A673 (cell line): ENCODE measurements at regions not wholly inside any gene's neighbourhood (a gene's known extent, or its start where the extent isn't known, plus 50 kb on each side); places are given as distances from the start of the nearest gene placed in this dataset.

Experiments used
- BruUV-seq: library from RNA; stranded (reverse); fragments of 400-500 nt; replicated peaks from 2 replicates; lab custom pipeline; 2021; lab: Mats Ljungman, UMichigan
- CTCF ChIA-PET: fragments of 300-600 bp; sonication (Branson Sonifier 250); formaldehyde crosslinking; loops from one replicate; lab custom pipeline; 2022; ENCODE audit warnings: antibody characterized with exemption; lab: Charles Lee
- POLR2A ChIA-PET: fragments of 300-600 bp; sonication (Branson Sonifier 250); formaldehyde crosslinking; loops from one replicate; lab custom pipeline; 2022; ENCODE audit warnings: antibody characterized with exemption; ENCODE audit not compliant: low non-redundant PET; lab: Charles Lee
- DNase-seq: peaks from one replicate; pipeline ENCODE4 v3.0.0-alpha.2; 2015; ENCODE audit warnings: low spot score
- H3K27ac ChIP-seq: fragments of 200-600 bp; sonication (generic); 2 replicates; pipeline ENCODE4 v1.5.1; 2016; ENCODE audit warnings: mixed run types, low read depth, mild to moderate bottlenecking, mixed read lengths, antibody characterized with exemption, low read length; ENCODE audit not compliant: poor library complexity, severe bottlenecking
- H3K27me3 ChIP-seq: fragments of 200-600 bp; sonication (generic); replicated peaks from 2 replicates; pipeline ENCODE4 v1.6.1; 2017; ENCODE audit warnings: mixed run types, low read depth, mild to moderate bottlenecking, mixed read lengths, antibody characterized with exemption, low read length; ENCODE audit not compliant: insufficient read depth, poor library complexity
- H3K36me3 ChIP-seq: fragments of 200-600 bp; sonication (generic); 2 replicates; pipeline ENCODE4 v1.6.1; 2016; ENCODE audit warnings: mixed run types, mild to moderate bottlenecking, mixed read lengths, antibody characterized with exemption, low read length; ENCODE audit not compliant: insufficient read depth, poor library complexity, severe bottlenecking
- H3K4me1 ChIP-seq: fragments of 200-600 bp; sonication (generic); 2 replicates; pipeline ENCODE4 v1.6.1; 2017; ENCODE audit warnings: mixed run types, mild to moderate bottlenecking, mixed read lengths, antibody characterized with exemption, low read length; ENCODE audit not compliant: insufficient read depth, poor library complexity, severe bottlenecking
- H3K4me3 ChIP-seq: fragments of 200-600 bp; sonication (generic); 2 replicates; pipeline ENCODE4 v1.5.1; 2016; ENCODE audit warnings: low read depth, mixed run types, mild to moderate bottlenecking, mixed read lengths, low read length; ENCODE audit not compliant: poor library complexity, severe bottlenecking
- H3K9me3 ChIP-seq: fragments of 200-600 bp; sonication (generic); 2 replicates; pipeline ENCODE4 v1.6.1; 2016; ENCODE audit warnings: mixed run types, low read depth, mild to moderate bottlenecking, mixed read lengths, antibody characterized with exemption, low read length; ENCODE audit not compliant: poor library complexity, severe bottlenecking
- CTCF ChIP-seq: fragments of 300-800, 200-600 bp; sonication (generic); conservative IDR thresholded peaks from 2 replicates; pipeline ENCODE4 v1.5.1; 2017; ENCODE audit warnings: low read depth, mild to moderate bottlenecking, antibody characterized with exemption, low read length, moderate library complexity, mixed read lengths
- EZH2 ChIP-seq: fragments of 200-600 bp; sonication (generic); IDR thresholded peaks from 2 replicates; pipeline ENCODE4 v1.6.1; 2017; ENCODE audit warnings: borderline replicate concordance, low read depth, mild to moderate bottlenecking, mixed read lengths, antibody characterized with exemption, low read length; ENCODE audit not compliant: poor library complexity, severe bottlenecking
- intact Hi-C: fragments of 100-400 bp; cut with micrococcal nuclease; formaldehyde crosslinking; loops from one replicate; pipeline ENCODE4 v1.10.0; 2022; ENCODE audit not compliant: unreplicated experiment

GRCh38 chr15:91605576-91605975, 247.9 kb upstream of the SLCO3A1 start:
- no peaks in the 10 kb centered on the region for H3K4me1 ChIP-seq
- intact Hi-C loops: no loop called here
- H3K9me3 ChIP-seq: no peaks in the 10 kb centered on the region
- CTCF ChIA-PET: no interaction called here
- POLR2A ChIA-PET: interaction anchor here (0.6 kb wide), 1 partner anchor 16 kb away, joined by 5 read pairs; no protein-coding TSS in a partner anchor
- H3K27ac ChIP-seq: no peak overlapping the region
- H3K27me3 ChIP-seq: no peaks in the 10 kb centered on the region
- DNase-seq: no peak
- TF ChIP-seq EZH2: no peak
- TF ChIP-seq CTCF: no peak
- no TSS peak for BruUV-seq
- H3K4me3 ChIP-seq: no peak overlapping the region
- H3K36me3 ChIP-seq: no peaks in the 10 kb centered on the region

GRCh38 chr15:91609231-91609630, 244.3 kb upstream of the SLCO3A1 start:
- Histone ChIP-seq H3K4me1 (no peaks in the 10 kb centered on the region), H3K27me3 (no peaks in the 10 kb centered on the region), H3K9me3 (no peaks in the 10 kb centered on the region), H3K4me3 (no peak overlapping the region), H3K27ac (no peak overlapping the region), H3K36me3 (no peaks in the 10 kb centered on the region)
- intact Hi-C loops: no loop called here
- TF ChIP-seq CTCF (no peak), EZH2 (no peak)
- POLR2A ChIA-PET: no interaction called here
- no TSS peak for BruUV-seq
- no peak for DNase-seq
- CTCF ChIA-PET: no interaction called here

- no peaks in the 10 kb centered on the region for H3K4me1 ChIP-seq
- no peaks in the 10 kb centered on the region for H3K27me3 ChIP-seq
- BruUV-seq: no TSS peak
- ChIA-PET CTCF (no interaction called here), POLR2A (no interaction called here)
- no peak overlapping the region for H3K27ac ChIP-seq
- H3K4me3 ChIP-seq: no peak overlapping the region
- no peaks in the 10 kb centered on the region for H3K9me3 ChIP-seq
- DNase-seq: no peak
- intact Hi-C loops: no loop called here
- TF ChIP-seq EZH2 (no peak), CTCF (no peak)
- H3K36me3 ChIP-seq: no peaks in the 10 kb centered on the region
Measured at GRCh38 chr15:91609966-91610365, 243.5 kb upstream of the SLCO3A1 start.
